SJSA1 (cell line): ENCODE measurements at regions not wholly inside any gene's neighbourhood (a gene's known extent, or its start where the extent isn't known, plus 50 kb on each side); places are given as distances from the start of the nearest gene placed in this dataset.

Source experiments
- DNase-seq, 2 experiments: peaks; one replicate each; pipeline ENCODE4 v3.0.0-alpha.2; 2015 to 2020; ENCODE audit warnings: low spot score in 2 of 2, low read depth in 1 of 2
- H3K27ac ChIP-seq: fragments of 250-450 bp; sonication (Bioruptor Pico); 2 replicates; pipeline ENCODE4 v1.5.1; 2020; ENCODE audit warnings: mild to moderate bottlenecking, moderate library complexity
- H3K27me3 ChIP-seq: fragments of 250-450 bp; sonication (Bioruptor Pico); replicated peaks from 2 replicates; pipeline ENCODE4 v1.5.1; 2020; ENCODE audit warnings: mild to moderate bottlenecking, moderate library complexity
- H3K36me3 ChIP-seq: fragments of 250-450 bp; sonication (Bioruptor Pico); 2 replicates; pipeline ENCODE4 v1.5.1; 2020; ENCODE audit warnings: mild to moderate bottlenecking
- H3K4me1 ChIP-seq: fragments of 250-450 bp; sonication (Bioruptor Pico); replicated peaks from 2 replicates; pipeline ENCODE4 v1.6.1; 2021; ENCODE audit warnings: mild to moderate bottlenecking
- H3K4me3 ChIP-seq: fragments of 250-450 bp; sonication (Bioruptor Pico); 2 replicates; pipeline ENCODE4 v1.5.1; 2020; ENCODE audit warnings: mild to moderate bottlenecking
- H3K9me3 ChIP-seq: fragments of 250-450 bp; sonication (Bioruptor Pico); replicated peaks from 2 replicates; pipeline ENCODE4 v1.5.1; 2020; ENCODE audit warnings: mild to moderate bottlenecking

- no peak overlapping the region for H3K27ac ChIP-seq
Measured at GRCh38 chr13:105798541-105798940, 736.9 kb downstream of the EFNB2 start.

GRCh38 chr13:105796081-105796480 lies 739.4 kb downstream of the EFNB2 start:
- no peak overlapping the region for H3K27ac ChIP-seq
- no peak for DNase-seq
- H3K36me3 ChIP-seq: no peaks in the 10 kb centered on the region
- H3K27me3 ChIP-seq: no peaks in the 10 kb centered on the region
- H3K9me3 ChIP-seq: no peaks in the 10 kb centered on the region
- no peaks in the 10 kb centered on the region for H3K4me1 ChIP-seq
- H3K4me3 ChIP-seq: no peak overlapping the region

More at GRCh38 chr13:105798541-105798940, 736.9 kb downstream of the EFNB2 start:
- Histone ChIP-seq H3K27me3 (no peaks in the 10 kb centered on the region), H3K4me3 (no peak overlapping the region), H3K36me3 (no peaks in the 10 kb centered on the region), H3K4me1 (no peaks in the 10 kb centered on the region), H3K9me3 (no peaks in the 10 kb centered on the region)
- no peak for DNase-seq

- no peak overlapping the region for H3K4me3 ChIP-seq
- no peaks in the 10 kb centered on the region for H3K36me3 ChIP-seq
- no peak for DNase-seq
- no peaks in the 10 kb centered on the region for H3K9me3 ChIP-seq
- no peaks in the 10 kb centered on the region for H3K4me1 ChIP-seq
- no peak overlapping the region for H3K27ac ChIP-seq
- no peaks in the 10 kb centered on the region for H3K27me3 ChIP-seq
Measured at GRCh38 chr13:105790923-105791322, 744.5 kb downstream of the EFNB2 start.

GRCh38 chr13:105788530-105788929 lies 746.9 kb downstream of the EFNB2 start:
- no peak for DNase-seq

GRCh38 chr13:105787632-105788031 lies 747.8 kb downstream of the EFNB2 start:
- H3K9me3 ChIP-seq: no peaks in the 10 kb centered on the region
- no peaks in the 10 kb centered on the region for H3K4me1 ChIP-seq
- H3K27me3 ChIP-seq: no peaks in the 10 kb centered on the region
- no peak overlapping the region for H3K27ac ChIP-seq
- no peak overlapping the region for H3K4me3 ChIP-seq
- DNase-seq: no peak
- H3K36me3 ChIP-seq: no peaks in the 10 kb centered on the region

More at GRCh38 chr13:105788530-105788929, 746.9 kb downstream of the EFNB2 start:
- Histone ChIP-seq H3K4me3 (no peak overlapping the region), H3K27me3 (no peaks in the 10 kb centered on the region), H3K4me1 (no peaks in the 10 kb centered on the region), H3K36me3 (no peaks in the 10 kb centered on the region), H3K9me3 (no peaks in the 10 kb centered on the region), H3K27ac (no peak overlapping the region)

- Histone ChIP-seq H3K27ac (no peak overlapping the region), H3K27me3 (no peaks in the 10 kb centered on the region), H3K4me3 (no peak overlapping the region), H3K9me3 (no peaks in the 10 kb centered on the region), H3K36me3 (no peaks in the 10 kb centered on the region), H3K4me1 (no peaks in the 10 kb centered on the region)
- no peak for DNase-seq
Measured at GRCh38 chr13:105785436-105785835, 750.0 kb downstream of the EFNB2 start.

GRCh38 chr13:105783261-105783660 lies 752.2 kb downstream of the EFNB2 start:
- H3K9me3 ChIP-seq: no peaks in the 10 kb centered on the region
- H3K4me3 ChIP-seq: no peak overlapping the region
- DNase-seq: no peak
- no peaks in the 10 kb centered on the region for H3K36me3 ChIP-seq
- H3K27ac ChIP-seq: no peak overlapping the region
- H3K27me3 ChIP-seq: no peaks in the 10 kb centered on the region
- no peaks in the 10 kb centered on the region for H3K4me1 ChIP-seq

- no peak for DNase-seq
- no peak overlapping the region for H3K27ac ChIP-seq
Measured at GRCh38 chr13:105778196-105778595, 757.3 kb downstream of the EFNB2 start.

GRCh38 chr13:105774739-105775460 lies 760.6 kb downstream of the EFNB2 start:
- Histone ChIP-seq H3K4me1 (peaks cover 11% of the 10 kb centered on the region), H3K36me3 (no peaks in the 10 kb centered on the region), H3K27me3 (no peaks in the 10 kb centered on the region), H3K9me3 (no peaks in the 10 kb centered on the region), H3K27ac (no peak overlapping the region), H3K4me3 (no peak overlapping the region)
- DNase-seq: peak in 1 of 2 experiments; percentile 45

More at GRCh38 chr13:105778196-105778595, 757.3 kb downstream of the EFNB2 start:
- no peaks in the 10 kb centered on the region for H3K9me3 ChIP-seq
- H3K36me3 ChIP-seq: no peaks in the 10 kb centered on the region
- no peaks in the 10 kb centered on the region for H3K27me3 ChIP-seq
- no peak overlapping the region for H3K4me3 ChIP-seq
- peaks cover 11% of the 10 kb centered on the region for H3K4me1 ChIP-seq

GRCh38 chr13:105773863-105774538 lies 761.5 kb downstream of the EFNB2 start:
- H3K27ac ChIP-seq: 0 out of 2 replicates have a peak overlapping the region, but pooled peaks have one; percentile 2
- peaks cover 11% of the 10 kb centered on the region for H3K4me1 ChIP-seq
- no peaks in the 10 kb centered on the region for H3K36me3 ChIP-seq
- no peaks in the 10 kb centered on the region for H3K27me3 ChIP-seq
- H3K9me3 ChIP-seq: no peaks in the 10 kb centered on the region
- peak; percentile 35 to 57 for DNase-seq
- H3K4me3 ChIP-seq: no peak overlapping the region

- no peaks in the 10 kb centered on the region for H3K36me3 ChIP-seq
- no peaks in the 10 kb centered on the region for H3K27me3 ChIP-seq
- H3K9me3 ChIP-seq: no peaks in the 10 kb centered on the region
- DNase-seq: no peak
- no peak overlapping the region for H3K4me3 ChIP-seq
- H3K27ac ChIP-seq: no peak overlapping the region
- peaks cover 11% of the 10 kb centered on the region for H3K4me1 ChIP-seq
Measured at GRCh38 chr13:105773241-105773640, 762.2 kb downstream of the EFNB2 start.

- Histone ChIP-seq H3K36me3 (no peaks in the 10 kb centered on the region), H3K27ac (no peak overlapping the region), H3K4me1 (no peaks in the 10 kb centered on the region), H3K9me3 (no peaks in the 10 kb centered on the region), H3K4me3 (no peak overlapping the region), H3K27me3 (no peaks in the 10 kb centered on the region)
- no peak for DNase-seq
Measured at GRCh38 chr13:105764486-105764885, 771.0 kb downstream of the EFNB2 start.

GRCh38 chr13:105763851-105764250 lies 771.6 kb downstream of the EFNB2 start:
- H3K4me3 ChIP-seq: no peak overlapping the region
- H3K27ac ChIP-seq: no peak overlapping the region
- no peak for DNase-seq
- H3K9me3 ChIP-seq: no peaks in the 10 kb centered on the region
- no peaks in the 10 kb centered on the region for H3K4me1 ChIP-seq
- no peaks in the 10 kb centered on the region for H3K27me3 ChIP-seq
- H3K36me3 ChIP-seq: no peaks in the 10 kb centered on the region

GRCh38 chr13:105762096-105762495 lies 773.4 kb downstream of the EFNB2 start:
- H3K4me1 ChIP-seq: no peaks in the 10 kb centered on the region
- H3K4me3 ChIP-seq: no peak overlapping the region
- no peak for DNase-seq
- no peaks in the 10 kb centered on the region for H3K9me3 ChIP-seq
- H3K36me3 ChIP-seq: no peaks in the 10 kb centered on the region
- H3K27me3 ChIP-seq: no peaks in the 10 kb centered on the region
- no peak overlapping the region for H3K27ac ChIP-seq
